ENCODE measurements at regions not wholly inside any gene's neighbourhood (a gene's known extent, or its start where the extent isn't known, plus 50 kb on each side); places are given as distances from the start of the nearest gene placed in this dataset.
"Not testable (repeated sequence)": the region's sequence is repeated elsewhere in the genome, so short reads cannot be mapped to it uniquely, and the experiment has no call there.

DNA sequence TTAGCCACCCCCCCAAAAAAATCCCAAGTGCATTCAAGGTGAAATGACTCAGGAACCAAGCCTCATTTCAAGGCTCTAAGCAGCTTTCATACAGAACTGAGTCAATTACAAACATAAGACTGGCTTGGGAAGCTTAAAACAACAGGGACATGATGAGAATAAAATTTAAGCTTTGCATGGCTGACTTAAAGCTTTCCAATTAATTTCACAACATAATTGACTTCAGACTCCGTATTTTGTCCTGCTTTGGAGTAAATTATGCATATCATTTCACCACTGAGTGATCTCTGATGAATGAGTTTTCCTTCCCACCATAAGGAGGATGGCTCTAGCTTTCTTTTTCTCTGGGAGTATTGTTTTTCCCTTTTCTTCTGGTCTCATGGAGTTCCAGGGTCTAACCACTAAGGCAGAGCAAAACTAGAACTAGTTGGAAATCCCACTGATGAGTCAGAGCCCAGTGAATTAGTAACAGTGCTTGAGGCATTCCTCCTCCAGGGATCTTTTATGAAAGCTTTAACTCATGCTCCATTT is 72.8 kb downstream of the XCL2 start:
- no peaks in the 10 kb centered on the region for H3K27me3 ChIP-seq (replicated peaks)
- H3K36me3 ChIP-seq = no peaks in the 10 kb centered on the region
- peak; percentile 60 to 74 for DNase-seq (ENCODE audit: low read depth in 1 of 2, low spot score in 2 of 2)
- H3K27ac ChIP-seq = peak overlapping the region; percentile 65
- H3K4me1 ChIP-seq (replicated peaks) = peaks cover 52% of the 10 kb centered on the region
- 0 out of 2 replicates have a peak, but pooled peaks cover 2% of the 10 kb centered on the region for H3K9me3 ChIP-seq (replicated peaks)
- H3K4me3 ChIP-seq = no peak overlapping the region

DNA sequence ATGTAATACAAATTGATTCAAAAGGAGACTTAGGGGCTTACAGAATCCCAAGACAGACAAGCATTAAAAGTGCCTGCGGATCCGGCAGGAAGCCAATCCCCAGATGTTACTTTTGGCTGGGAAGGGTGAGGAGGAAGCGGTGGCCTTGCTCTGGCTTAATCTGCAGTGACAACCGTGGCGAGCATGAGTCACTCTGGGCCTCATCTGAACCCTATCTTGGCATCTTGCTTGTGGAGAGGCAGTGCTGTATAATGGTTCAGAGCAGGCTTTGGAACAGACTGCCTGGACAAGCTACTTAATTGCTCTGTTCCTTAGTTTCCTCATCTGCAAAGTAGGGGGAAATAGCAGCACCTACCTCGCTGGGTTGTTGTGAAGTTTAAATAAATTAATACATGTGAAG is 74.1 kb downstream of the XCL2 start:
- Histone ChIP-seq H3K9me3 (replicated peaks) (0 out of 2 replicates have a peak, but pooled peaks cover 2% of the 10 kb centered on the region), H3K27me3 (replicated peaks) (no peaks in the 10 kb centered on the region), H3K4me1 (replicated peaks) (peaks cover 55% of the 10 kb centered on the region), H3K4me3 (no peak overlapping the region), H3K36me3 (no peaks in the 10 kb centered on the region), H3K27ac (peak overlapping the region; percentile 65; the same call in 1 of the 2 replicates)
- peak; percentile 57 to 67 for DNase-seq (ENCODE audit: low read depth in 1 of 2, low spot score in 2 of 2)

DNA sequence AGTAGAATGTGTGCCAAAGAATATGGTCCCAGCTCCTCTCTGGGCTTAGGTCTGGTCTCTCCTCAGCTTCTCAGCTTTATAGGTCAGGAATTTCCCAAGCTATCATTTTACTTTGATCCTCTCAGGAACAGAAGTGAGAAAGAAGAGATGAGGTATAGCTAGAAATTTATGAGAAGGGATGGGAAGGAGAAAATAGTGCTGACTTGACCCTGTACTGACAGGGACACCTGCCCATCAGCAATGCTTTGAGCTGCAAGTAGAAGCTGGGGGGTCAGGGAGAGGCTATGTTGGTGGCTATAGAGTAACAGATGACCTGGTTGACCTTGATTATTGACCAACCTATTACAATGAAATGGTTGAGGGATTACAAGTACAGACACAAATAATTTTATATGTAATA is 75.0 kb downstream of the XCL2 start:
- Histone ChIP-seq H3K27ac (peak overlapping the region; percentile 72), H3K27me3 (replicated peaks) (no peaks in the 10 kb centered on the region), H3K4me3 (no peak overlapping the region), H3K36me3 (no peaks in the 10 kb centered on the region), H3K9me3 (replicated peaks) (0 out of 2 replicates have a peak, but pooled peaks cover 2% of the 10 kb centered on the region), H3K4me1 (replicated peaks) (peaks cover 55% of the 10 kb centered on the region)
- DNase-seq (ENCODE audit: low read depth in 1 of 2, low spot score in 2 of 2) = no peak

DNA sequence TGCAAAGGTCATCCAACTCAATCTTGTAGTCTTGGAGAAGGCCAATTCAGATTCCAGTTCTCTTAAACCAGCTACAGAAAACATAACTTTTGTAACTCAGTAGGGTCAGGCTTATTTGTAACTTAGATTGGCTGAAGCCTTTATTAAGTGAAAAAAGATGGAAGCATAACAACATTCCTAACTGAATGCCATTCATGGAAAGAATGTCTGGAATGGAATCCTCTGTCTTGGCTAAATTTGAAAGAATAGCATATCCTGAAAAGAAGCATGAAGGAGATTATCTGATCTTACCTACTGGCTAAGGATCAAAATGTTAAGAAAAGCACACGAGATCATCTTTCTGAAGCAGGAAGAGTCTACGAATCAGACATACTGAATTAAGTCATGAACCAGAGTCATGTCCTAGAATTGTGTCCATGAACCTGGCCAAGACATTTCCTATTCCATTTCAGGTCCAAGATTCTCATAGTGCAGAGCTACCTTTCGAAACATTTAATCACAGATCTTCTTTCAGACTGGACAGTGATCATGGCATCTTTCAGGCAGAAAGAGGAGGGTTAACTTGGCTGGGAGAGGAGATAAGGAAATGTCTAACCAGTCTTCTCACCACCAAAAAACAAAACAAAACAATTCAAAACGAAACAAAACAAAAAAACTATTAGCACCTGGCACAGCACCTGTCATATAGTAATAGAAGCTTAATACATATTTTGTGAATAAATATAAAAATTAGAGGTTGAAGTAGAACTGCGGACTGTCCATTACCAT is 75.6 kb downstream of the XCL2 start:
- Histone ChIP-seq H3K9me3 (replicated peaks) (0 out of 2 replicates have a peak, but pooled peaks cover 2% of the 10 kb centered on the region), H3K4me3 (no peak overlapping the region), H3K27ac (peak overlapping the region; percentile 72), H3K4me1 (replicated peaks) (peaks cover 55% of the 10 kb centered on the region), H3K27me3 (replicated peaks) (no peaks in the 10 kb centered on the region), H3K36me3 (no peaks in the 10 kb centered on the region)
- DNase-seq (ENCODE audit: low read depth in 1 of 2, low spot score in 2 of 2) = peak in 1 of 2 experiments; percentile 63

DNA sequence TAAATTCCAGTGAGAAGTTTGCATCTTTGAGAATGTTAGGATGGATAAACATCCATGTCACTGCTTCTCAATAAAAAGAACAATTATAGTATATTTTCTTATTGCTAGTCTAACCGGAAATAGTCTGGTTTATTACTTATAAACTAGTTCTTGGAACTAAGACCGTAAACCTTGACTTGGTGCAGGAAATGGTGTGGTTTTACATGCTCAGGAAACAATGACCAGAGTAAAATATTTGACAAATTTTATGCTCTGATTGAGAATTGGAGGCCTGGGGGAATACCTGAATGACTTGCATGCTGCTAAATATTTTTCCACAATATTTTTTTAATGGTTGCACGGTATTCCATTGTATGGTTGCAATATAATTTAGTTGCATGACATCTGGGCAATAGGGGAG is 76.3 kb downstream of the XCL2 start:
- peak overlapping the region; percentile 72 for H3K27ac ChIP-seq
- H3K4me3 ChIP-seq = no peak overlapping the region
- H3K36me3 ChIP-seq = no peaks in the 10 kb centered on the region
- peaks cover 55% of the 10 kb centered on the region for H3K4me1 ChIP-seq (replicated peaks)
- DNase-seq (ENCODE audit: low read depth in 1 of 2, low spot score in 2 of 2) = peak in 1 of 2 experiments; percentile 8
- H3K27me3 ChIP-seq (replicated peaks) = no peaks in the 10 kb centered on the region
- H3K9me3 ChIP-seq (replicated peaks) = 0 out of 2 replicates have a peak, but pooled peaks cover 2% of the 10 kb centered on the region

DNA sequence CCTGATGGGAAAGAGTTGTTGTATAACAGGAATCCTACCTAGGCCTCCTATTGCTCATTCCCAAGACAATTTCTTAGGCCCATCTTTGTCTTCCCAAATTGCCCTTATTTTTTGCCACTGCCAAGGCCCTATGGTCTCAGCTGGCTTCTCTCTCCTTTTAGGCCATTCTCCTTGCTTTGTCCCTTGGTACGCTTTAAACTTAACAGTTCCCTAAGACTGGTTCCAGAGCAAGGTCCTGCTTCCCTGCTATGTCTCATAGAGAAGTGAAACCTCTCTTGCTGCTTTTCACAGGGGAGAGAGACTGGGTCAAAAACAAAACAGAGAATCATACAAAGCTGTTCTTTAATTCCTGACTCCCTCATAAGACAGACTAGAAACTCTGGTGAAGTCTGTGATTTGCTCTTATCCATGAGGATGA is 77.1 kb downstream of the XCL2 start:
- Histone ChIP-seq H3K36me3 (no peaks in the 10 kb centered on the region), H3K4me1 (replicated peaks) (peaks cover 55% of the 10 kb centered on the region), H3K27me3 (replicated peaks) (no peaks in the 10 kb centered on the region), H3K27ac (peak overlapping the region; percentile 72), H3K9me3 (replicated peaks) (no peaks in the 10 kb centered on the region; the same call in 1 of the 2 replicates), H3K4me3 (no peak overlapping the region)
- no peak for DNase-seq (ENCODE audit: low read depth in 1 of 2, low spot score in 2 of 2)

DNA sequence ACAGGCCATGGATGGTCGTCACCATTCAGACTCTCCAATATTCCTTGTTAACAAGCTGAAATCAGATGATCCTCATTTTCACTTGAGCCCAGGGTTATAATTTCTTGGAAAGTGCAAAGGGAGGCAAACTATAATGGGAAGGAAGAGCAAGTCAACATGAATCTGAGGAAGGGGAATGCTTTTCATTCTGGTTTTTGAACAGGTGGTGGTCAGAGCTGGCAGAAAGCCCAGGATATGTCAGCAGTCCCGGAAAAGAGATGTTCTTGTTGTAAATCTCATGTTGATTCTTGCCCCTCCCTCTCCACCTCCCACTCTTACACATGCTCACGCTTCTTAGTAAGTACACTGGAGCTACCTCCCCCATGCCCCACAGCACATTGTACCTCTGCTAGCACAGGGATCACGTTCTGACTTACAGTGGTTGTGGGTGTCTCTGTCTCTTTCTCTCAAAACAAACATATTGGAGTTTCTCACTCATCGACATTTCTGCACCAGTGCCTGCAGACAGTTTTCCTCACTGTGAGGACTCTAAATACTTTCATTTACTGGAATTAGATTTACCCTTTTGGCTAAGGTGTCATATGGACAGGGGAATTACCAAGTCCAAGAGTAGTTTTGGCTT is 77.6 kb downstream of the XCL2 start:
- Histone ChIP-seq H3K27me3 (replicated peaks) (no peaks in the 10 kb centered on the region), H3K27ac (no peak overlapping the region), H3K9me3 (replicated peaks) (no peaks in the 10 kb centered on the region; the same call in 1 of the 2 replicates), H3K4me3 (no peak overlapping the region), H3K4me1 (replicated peaks) (peaks cover 55% of the 10 kb centered on the region), H3K36me3 (no peaks in the 10 kb centered on the region)
- no peak for DNase-seq (ENCODE audit: low read depth in 1 of 2, low spot score in 2 of 2)

DNA sequence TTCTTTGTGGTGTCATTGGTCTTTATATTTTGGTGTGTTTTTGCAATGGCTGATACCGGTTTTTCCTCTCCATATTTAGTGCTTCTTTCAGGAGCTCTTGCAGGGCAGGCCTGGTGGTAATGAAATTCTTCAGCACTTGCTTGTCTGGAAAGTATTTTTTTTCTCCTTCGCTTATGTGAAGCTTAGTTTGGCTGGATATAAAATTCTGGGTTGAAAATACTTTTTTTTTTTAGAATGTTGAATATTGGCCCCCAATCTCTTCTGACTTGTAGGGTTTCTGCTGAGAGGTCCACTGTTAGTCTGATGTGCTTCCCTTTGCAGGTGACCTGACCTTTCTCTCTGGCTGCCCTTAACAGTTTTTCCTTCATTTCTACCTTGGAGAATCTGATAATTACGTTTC is 82.7 kb downstream of the XCL2 start:
- H3K27ac ChIP-seq; H3K27me3 ChIP-seq (replicated peaks); H3K36me3 ChIP-seq; H3K9me3 ChIP-seq (replicated peaks); DNase-seq (ENCODE audit: low read depth in 1 of 2, low spot score in 2 of 2); H3K4me1 ChIP-seq (replicated peaks); H3K4me3 ChIP-seq: not testable (repeated sequence)

DNA sequence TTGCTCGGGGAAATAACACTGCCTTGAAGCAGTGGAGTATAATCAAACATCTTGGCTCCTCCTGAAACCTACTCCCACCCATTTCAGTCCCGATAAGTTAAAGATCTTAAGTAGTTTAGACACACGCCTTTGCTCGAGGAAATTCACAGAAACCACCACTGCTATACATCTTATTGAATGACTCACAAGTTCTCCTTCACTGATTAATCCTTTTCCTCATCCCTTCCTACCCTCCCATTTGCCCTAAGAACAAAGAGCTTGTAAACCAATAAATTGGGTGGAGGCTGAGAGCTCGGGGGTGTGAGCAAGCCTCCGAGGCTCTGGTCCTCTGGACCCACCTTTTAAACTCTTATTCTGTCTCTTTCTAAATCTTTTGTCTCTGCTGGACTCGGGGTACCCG is 86.5 kb downstream of the XCL2 start:
- H3K27me3 ChIP-seq (replicated peaks); H3K36me3 ChIP-seq; H3K4me1 ChIP-seq (replicated peaks); DNase-seq (ENCODE audit: low read depth in 1 of 2, low spot score in 2 of 2); H3K27ac ChIP-seq; H3K4me3 ChIP-seq; H3K9me3 ChIP-seq (replicated peaks): not testable (repeated sequence)

DNA sequence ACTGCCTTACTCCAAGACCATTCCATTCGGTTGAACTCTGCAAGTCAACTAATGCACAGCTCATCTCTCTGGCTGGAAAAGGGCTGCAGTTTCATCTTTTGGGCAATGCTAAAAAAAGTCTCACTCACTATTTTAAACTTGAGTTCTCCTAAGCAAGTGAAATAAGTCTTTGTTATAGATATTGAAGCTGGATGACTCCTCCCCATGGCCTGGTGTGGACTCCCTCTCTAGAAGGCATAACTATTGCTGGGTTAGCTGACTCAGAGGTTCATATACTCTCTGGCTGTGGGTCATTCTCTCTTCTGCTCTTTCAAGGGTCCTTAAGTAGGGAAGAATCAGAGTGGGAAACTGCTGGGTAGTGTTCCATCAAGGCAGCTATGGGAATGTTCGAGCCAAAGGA is 88.0 kb downstream of the XCL2 start:
- Histone ChIP-seq H3K4me1 (replicated peaks) (no peaks in the 10 kb centered on the region), H3K9me3 (replicated peaks) (no peaks in the 10 kb centered on the region; the same call in 1 of the 2 replicates), H3K27ac (no peak overlapping the region), H3K36me3 (no peaks in the 10 kb centered on the region), H3K27me3 (replicated peaks) (no peaks in the 10 kb centered on the region), H3K4me3 (no peak overlapping the region)
- DNase-seq (ENCODE audit: low read depth in 1 of 2, low spot score in 2 of 2) = no peak

DNA sequence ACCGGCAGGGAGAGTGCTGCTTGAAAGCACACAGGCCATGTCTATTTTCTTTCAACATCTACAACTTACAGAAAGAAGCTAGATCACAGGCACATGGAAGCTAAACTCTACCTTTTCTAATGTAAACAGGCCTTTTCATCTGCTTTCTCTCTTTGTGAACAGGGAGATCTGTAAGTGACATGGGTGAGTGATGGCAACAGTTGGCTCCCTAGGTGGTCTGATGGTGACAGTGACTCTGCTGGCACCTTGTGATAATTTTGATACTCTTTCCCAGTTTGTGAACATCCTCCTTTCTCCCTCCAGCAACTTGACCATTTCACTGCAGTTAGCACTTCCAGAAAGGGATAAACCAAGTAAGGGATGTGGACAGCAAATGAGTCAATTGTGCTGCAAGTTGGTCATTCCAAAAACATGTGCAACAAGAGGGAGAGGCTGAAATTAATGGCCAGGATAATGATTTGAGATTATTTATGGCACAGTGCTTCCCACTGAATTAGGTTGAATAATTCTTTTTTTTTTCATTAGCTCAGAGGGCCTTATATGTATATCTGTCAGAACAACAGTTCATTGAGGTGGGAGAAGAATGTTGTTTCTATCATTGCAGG is 89.5 kb downstream of the XCL2 start:
- no peak overlapping the region for H3K27ac ChIP-seq

DNA sequence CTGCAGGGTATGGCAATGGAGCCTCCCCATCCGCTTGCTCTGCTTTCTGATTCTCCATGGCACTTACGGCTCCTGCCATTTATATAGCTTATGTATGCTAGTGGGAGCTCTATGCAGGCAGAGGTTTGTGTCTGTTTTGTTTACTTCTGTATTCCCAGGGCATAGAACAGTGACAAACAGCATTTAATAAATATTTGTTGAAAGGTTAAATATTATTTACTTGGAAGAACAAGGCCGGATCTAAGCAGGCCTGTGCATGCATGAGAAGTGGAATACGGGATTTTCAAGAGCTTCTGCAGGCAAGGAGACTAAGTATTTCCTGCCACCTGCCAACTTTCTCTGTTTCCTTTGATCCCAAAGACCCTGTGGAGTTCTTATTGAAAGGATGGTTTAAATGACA is 90.7 kb downstream of the XCL2 start:
- H3K4me1 ChIP-seq (replicated peaks) = no peaks in the 10 kb centered on the region
- no peak for DNase-seq (ENCODE audit: low read depth in 1 of 2, low spot score in 2 of 2)
- H3K27me3 ChIP-seq (replicated peaks) = no peaks in the 10 kb centered on the region
- no peak overlapping the region for H3K4me3 ChIP-seq
- no peaks in the 10 kb centered on the region for H3K36me3 ChIP-seq
- no peak overlapping the region for H3K27ac ChIP-seq
- no peaks in the 10 kb centered on the region; the same call in 1 of the 2 replicates for H3K9me3 ChIP-seq (replicated peaks)

More for the DNA sequence above, 89.5 kb downstream of the XCL2 start:
- H3K27me3 ChIP-seq (replicated peaks) = no peaks in the 10 kb centered on the region
- H3K9me3 ChIP-seq (replicated peaks) = no peaks in the 10 kb centered on the region; the same call in 1 of the 2 replicates
- no peaks in the 10 kb centered on the region for H3K4me1 ChIP-seq (replicated peaks)
- no peak for DNase-seq (ENCODE audit: low read depth in 1 of 2, low spot score in 2 of 2)
- H3K4me3 ChIP-seq = no peak overlapping the region
- H3K36me3 ChIP-seq = no peaks in the 10 kb centered on the region

DNA sequence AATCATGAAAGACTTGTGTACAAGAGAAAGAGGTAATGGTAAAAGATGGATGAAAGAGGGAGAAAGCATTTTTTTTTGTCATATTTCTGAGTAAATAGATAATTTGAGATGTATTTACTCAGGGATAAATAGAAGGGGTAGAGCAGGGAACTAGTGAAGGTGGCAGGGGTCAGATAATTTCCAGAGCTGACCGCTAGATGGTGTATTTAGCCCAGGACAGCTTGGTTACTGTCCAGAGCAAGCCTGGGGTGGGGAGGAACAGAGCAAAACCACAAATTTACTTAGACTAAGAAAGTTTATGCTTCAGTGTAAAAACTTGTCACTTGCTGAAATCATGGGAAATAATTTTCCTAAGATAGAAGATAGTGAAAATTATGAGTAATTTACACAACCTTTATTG is 91.5 kb downstream of the XCL2 start:
- Histone ChIP-seq H3K36me3 (no peaks in the 10 kb centered on the region), H3K27ac (no peak overlapping the region), H3K4me3 (no peak overlapping the region), H3K4me1 (replicated peaks) (no peaks in the 10 kb centered on the region), H3K27me3 (replicated peaks) (no peaks in the 10 kb centered on the region), H3K9me3 (replicated peaks) (no peaks in the 10 kb centered on the region; the same call in 1 of the 2 replicates)
- DNase-seq (ENCODE audit: low read depth in 1 of 2, low spot score in 2 of 2) = no peak

DNA sequence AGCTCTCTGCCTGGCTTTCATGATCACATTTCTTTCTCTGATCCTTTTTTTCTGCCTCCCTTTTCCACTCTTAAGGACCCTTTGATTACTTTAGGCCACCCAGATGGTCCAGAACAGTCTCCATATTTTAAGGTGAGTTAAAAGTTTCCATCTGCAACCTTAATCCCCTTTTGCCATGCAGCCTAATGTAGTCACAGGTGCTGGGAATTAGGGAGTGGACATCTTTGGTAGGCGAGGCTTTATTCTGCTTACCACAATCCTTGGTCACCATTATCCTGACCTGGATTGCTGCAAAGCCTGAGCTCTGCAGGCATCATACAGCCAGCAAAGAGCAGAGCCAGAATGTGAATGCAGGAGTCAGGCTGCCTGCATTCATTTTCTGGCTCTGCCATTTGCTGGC is 95.9 kb downstream of the XCL2 start:
- H3K36me3 ChIP-seq = no peaks in the 10 kb centered on the region

More for the DNA sequence above, 95.9 kb downstream of the XCL2 start:
- H3K27me3 ChIP-seq (replicated peaks) = no peaks in the 10 kb centered on the region
- DNase-seq (ENCODE audit: low read depth in 1 of 2, low spot score in 2 of 2) = no peak
- H3K4me3 ChIP-seq = no peak overlapping the region
- H3K27ac ChIP-seq = no peak overlapping the region
- no peaks in the 10 kb centered on the region; the same call in 1 of the 2 replicates for H3K9me3 ChIP-seq (replicated peaks)
- no peaks in the 10 kb centered on the region for H3K4me1 ChIP-seq (replicated peaks)

Measured in SJSA1 (cell line).